Fibroblast of skin of right biceps (primary cell): ENCODE measurements at regions not wholly inside any gene's neighbourhood (a gene's known extent, or its start where the extent isn't known, plus 50 kb on each side); places are given as distances from the start of the nearest gene placed in this dataset.
A peak's percentile ranks its signal among the peaks of the same experiment; 100 is the strongest.
"Not testable (repeated sequence)": the region's sequence is repeated elsewhere in the genome, so short reads cannot be mapped to it uniquely, and the experiment has no call there.

ENCODE experiments used
- DNase-seq: peaks from one replicate; pipeline ENCODE4 v3.0.0-alpha.2; 2013

DNA sequence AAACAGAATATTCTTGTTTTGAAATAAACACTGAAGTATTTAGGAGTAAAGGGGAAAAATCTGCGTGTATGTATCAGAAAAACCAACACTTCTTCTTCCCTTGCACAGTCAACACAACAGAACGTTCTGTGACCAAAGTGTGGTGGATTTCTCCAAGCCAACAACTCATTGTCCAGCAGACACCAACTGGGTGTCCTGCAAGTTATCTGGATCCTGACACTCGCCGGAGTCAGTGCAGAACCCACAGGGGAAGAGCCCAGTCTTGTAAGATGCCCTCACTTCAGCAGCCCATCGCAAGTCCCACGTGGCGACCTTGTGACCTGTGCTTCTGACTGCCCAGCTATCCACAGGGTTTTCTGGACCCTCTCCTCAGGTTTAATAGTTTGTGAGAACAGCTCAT lies 630.7 kb upstream of the ZFP42 start:
- DNase-seq, result no peak

DNA sequence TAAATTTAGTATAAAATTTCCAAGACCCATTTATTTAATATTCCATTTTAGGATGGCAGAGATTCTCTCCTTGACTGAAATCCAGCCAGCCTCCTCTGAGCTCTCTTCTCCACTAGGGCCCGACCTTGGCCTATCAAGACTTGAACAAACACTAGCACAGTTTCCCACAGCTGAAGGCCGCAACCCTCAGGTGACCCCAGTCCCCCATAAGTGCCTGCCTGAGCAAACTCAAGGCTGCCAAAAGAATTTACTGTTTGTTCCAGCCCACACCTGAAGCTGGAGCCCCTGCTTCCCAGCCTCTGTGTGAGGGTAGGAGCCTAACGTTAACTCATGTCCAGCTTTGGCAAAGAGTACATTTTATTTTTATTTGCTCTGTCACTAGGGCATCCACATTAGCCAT lies 629.0 kb upstream of the ZFP42 start:
- DNase-seq, result no peak

DNA sequence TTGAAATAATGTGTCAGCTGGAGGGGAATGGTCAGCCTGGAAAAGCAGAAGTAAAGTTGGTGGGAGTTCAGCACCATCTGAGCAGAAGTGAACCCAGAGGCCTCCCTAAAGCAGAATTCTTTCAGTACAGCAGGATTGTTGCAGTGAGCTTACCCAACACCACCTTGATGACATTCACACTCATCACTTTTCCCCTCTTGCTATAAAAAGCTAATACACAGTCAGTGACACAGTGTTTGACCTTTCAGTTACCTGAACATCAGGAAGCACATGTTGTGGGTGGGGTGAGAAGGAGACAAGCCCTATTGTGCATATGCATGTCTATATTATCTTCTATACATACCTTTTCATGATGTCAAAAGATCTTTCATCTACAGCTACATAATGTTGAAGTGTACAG lies 624.7 kb upstream of the ZFP42 start:
- no peak for DNase-seq

DNA sequence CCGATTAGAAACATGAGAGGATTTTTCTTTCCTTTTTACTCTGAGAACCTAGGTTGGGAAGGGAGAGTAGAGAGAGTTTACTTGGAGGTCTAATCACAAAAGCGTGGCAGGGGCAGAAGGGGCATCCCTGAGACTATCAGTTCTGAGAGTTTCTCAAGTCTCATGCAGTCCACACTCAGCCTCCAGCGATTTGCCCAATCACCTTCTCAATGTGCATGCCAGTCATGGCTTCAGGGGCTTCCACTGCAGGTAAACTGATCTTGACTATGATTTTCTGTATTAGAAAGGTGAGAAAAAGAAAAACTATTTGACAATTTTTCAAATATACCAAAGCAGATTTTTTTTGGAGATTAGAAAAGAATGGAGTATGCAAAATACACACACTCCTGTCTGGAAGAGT lies 617.1 kb upstream of the ZFP42 start:
- no peak for DNase-seq

DNA sequence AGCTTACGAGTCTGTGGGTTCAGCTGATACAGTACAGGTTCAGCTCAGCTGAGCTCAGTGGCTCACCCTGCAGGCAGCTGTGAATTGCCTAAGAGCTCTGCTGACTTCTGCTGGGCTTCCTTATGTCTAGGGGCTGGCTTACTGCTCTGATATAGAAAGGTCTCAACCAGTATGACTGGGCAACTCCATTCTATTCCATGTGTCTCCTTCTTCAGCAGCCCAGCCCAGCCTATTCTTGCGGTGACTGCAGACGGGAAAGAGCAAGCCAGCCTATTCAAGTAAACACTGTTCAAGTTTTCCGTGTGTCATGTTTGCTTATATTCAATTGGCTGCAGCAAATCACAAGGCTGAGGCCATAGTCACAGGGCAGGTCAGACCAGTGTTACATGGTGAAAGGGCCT lies 615.4 kb upstream of the ZFP42 start:
- peak; percentile 12 for DNase-seq

DNA sequence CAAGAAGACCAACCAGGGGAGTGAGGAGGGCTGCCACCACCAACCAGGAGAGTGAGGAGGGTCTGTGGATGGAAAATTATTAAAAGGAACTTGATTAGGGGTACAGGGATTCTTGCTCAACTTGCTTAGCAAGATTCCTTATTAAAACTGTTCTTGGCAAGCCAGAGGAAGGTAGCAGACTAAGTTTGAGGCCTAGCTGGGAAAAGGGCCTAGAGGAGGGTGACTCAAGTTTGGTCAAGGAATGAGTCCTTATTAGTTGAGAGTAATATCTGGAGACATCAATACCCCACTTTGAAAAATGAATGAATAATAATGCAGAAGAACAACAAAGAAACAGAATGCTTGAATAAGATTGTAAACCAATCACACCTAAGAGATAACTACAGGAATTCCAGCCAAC lies 612.4 kb upstream of the ZFP42 start:
- no peak for DNase-seq

DNA sequence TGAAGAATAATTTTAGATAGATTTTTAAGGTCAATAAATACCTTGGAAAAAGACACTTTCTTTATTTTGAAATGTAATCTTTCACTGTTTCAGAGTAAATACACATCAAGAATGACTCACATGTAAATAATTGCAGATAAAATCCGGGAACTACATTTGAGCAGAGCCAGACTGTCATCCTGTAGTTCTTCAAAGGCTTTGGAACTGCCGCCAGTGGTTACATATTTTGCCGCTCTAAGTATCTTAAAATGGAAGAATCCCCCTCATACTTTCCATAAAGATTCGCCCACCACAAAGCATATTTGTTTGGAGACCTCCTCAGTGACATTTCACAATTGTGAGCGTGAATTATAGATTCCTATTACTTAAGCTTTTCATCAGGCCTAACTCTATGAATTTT lies 607.8 kb upstream of the ZFP42 start:
- peak; percentile 63 for DNase-seq

DNA sequence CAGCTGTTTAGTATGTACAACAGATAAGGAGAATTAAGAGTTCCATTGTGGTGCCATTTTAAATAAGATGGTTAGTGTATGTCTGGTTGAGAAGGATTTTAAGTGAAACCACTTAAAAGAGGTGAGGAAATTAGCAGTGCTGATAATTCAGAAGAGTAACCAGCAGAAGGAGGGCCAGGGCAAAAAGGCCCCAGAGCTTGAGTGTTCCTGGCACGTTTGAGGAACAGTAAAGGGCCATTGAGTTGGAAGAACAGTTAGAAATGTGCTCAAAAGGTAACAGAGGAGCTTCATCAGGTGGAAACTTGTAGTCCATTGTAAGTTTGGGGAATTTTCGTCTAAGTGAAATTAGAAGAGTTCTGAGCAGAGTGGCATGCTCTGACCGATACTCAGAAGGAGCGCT lies 606.2 kb upstream of the ZFP42 start:
- DNase-seq, result no peak

DNA sequence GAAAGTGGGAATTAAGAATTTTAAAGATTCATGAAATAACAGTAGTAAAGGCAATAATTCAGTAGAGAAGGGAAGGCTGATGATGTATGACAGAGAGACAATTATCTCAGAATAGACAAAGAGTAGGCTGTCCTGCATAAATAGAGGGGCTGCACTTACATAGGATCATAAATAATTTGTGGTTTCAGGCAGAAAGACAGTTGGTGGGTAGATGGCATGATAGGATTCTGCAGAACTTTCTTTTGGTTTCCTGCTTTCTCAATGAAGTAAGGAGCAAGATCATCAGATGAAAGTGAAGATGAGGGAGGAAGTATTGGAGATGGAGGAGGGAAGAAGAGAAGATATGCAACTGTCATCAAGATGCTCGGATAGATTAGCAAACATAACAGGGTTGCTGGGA lies 604.9 kb upstream of the ZFP42 start:
- peak; percentile 65 for DNase-seq

DNA sequence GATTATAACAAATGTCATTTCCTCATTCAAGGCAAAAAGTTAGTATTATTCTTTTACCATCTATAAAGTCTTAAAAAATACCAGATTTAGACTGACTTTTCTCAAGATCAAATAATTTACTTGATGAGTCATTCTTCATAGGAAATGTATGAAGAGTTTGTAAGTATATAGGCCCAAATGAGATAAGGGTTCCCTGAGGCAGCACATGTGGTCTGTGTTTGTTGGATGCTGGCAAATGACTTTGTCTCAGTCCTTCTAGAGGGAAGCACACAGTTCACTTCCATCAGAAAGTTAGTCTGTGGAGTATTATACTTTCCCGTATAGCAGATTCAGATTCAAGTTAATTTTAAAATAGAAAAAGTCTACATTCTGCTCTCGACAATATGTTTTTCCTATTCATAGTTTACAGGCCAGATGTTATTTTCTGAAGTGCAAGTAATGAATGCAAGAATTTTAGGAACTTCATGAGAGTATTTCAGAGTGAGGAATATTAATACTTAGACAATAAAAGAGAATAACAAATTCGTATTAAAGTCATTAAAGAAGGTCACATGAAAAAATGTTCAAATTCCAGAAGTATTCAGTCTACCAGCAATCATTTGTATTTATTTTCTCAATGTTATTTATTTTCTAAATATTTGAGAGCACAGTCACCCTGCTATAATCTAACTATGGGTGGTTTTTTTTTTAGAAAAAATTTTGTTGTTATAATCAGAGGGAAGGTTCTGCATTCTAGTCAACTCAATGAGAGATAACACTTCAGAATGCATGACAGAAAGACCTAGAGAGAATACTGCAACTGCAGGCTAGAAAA lies 601.8 kb upstream of the ZFP42 start:
- DNase-seq, result peak; percentile 28

DNA sequence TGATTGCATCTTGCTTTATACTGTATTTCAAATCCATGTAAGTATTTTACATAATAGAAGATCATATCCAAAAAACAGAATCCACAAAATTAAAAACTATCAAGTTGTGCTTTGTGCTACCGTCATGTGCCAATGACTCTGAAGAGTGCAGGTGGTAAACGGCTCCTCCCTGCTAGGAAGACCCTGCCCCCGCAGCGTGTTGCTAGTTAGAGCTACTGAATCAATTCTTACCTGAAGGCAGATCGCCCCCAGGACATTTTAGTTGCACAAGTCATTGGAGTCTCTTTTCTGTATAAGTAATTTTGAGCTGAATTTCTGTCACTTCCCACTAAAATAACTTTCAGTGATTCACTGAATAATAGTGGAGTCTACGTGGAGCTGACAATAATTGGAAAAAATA lies 599.5 kb upstream of the ZFP42 start:
- no peak for DNase-seq

DNA sequence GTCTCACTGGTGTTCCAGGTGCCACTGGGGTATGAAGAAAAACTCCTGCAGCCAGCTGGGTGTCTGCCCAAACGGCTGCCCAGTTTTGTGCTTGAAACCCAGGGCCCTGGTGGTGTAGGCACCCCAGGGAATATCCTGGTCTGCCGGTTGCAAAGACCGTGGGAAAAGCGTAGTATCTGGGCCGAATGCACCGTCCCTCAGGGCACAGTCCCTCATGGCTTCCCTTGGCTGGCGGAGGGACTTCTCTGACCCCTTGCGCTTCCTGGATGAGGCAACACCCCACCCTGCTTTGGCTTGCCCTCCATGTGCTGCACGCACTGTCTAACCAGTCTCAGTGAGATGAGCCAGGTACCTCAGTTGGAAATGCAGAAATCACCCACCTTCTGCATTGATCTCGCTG lies 587.1 kb upstream of the ZFP42 start:
- DNase-seq, result not testable (repeated sequence)

DNA sequence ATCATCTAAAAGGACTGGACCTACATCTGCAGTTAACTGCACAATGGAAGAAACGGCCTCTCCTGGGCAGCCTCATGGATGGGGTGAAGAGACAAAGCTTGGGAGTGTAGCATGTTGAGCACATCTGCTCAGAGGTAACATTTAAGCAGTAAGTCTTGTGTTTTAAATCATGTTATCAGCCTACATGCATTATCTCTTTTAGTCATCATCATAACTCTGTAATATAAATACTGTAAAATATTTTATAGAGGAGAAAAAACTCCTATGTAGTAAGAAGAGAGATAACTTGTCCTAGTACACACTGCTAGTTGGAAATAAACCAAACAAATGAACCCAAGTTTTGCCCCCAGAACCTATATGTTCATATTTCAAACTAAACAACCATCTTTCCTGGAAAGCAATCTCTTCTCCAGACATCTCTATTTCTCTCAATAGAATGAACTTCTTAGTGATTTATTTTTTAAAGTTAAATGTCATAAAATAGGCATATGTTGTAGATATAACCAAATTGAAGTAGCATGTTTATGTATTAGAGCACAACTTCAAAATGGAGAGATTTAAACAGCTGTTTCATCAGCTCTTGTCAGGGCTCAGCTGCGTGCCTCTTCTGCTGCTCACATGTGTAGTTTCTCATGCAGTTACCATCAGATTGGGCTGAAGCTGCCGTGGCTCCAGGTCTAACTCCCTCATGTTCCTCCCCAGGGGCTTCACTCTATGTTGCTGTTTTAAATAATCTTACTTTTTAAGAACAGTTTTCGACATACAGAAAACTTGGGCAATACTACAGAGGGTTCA lies 581.8 kb upstream of the ZFP42 start:
- DNase-seq, result no peak

DNA sequence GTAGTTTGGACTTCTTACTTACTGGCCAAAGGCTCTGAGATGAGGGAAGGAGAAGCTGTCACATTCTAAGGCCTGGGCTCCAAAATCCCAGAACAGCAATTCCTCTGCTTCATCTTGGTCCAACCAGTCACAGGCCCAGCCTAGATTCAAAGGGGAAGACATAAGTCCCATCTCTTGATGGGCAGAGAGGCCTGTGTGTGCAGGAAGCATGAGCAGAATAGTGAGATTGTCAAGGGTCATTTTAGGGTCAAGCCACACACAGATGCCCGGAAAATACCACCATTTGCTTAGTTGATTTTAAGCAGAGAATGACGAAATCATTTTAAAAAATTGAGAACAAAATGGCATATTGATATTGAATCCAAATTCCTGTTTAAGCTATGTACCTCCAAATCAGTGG lies 580.9 kb upstream of the ZFP42 start:
- DNase-seq, result no peak

DNA sequence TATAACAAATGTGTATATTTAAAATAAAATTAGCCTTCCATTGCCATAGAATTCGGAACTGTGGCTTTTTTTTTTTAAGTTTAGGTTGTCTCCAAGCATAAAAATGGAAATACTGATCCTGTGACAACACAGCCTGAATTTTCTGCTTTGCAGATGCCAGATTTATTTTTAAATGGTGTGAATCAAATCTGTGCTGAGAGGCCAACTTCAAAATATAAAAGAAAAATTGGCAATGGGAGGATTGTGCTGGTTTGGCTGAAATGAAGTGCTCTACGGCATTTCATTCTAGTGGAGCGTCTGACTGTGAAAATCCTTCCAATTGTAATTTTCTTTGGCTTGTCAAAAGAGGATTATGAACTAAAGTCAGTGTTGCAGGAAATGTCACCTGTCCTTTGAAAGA lies 580.3 kb upstream of the ZFP42 start:
- DNase-seq, result no peak

DNA sequence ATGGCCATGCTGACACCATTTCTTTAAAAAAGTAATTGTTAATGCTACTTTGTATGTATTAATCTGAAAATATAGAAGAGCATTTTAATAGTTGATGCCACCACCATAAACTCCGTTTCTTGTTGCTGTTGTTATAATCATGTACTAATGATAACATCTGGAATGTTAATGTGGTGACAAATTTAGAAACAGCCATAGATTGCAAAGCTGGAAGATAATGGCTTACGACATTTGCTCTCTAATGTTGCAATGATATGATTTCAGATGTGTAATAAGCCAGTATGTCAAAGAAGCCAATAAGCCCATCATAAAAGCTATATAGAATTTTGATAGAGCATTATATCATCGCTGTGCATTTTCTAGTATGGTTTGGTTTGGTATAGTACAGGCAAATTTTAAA lies 579.4 kb upstream of the ZFP42 start:
- DNase-seq, result no peak

DNA sequence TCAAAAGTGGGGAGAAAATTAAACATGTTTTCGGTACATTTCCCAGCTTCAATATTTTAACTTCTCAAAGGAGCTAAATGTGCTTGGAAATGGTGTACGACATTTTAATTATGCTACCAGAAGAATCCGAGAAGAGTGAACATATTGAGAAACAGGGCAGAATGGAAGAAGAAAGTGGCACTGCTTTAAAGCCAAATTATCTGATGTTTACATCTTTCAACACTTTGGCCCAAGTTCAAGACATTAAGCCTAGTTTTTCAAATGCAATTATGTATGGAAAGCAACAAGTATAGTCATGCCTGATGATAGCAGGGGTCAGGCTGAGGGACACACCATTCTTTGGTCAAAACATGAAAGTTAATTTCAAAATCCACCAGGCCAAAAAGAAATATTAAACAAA lies 577.9 kb upstream of the ZFP42 start:
- no peak for DNase-seq

DNA sequence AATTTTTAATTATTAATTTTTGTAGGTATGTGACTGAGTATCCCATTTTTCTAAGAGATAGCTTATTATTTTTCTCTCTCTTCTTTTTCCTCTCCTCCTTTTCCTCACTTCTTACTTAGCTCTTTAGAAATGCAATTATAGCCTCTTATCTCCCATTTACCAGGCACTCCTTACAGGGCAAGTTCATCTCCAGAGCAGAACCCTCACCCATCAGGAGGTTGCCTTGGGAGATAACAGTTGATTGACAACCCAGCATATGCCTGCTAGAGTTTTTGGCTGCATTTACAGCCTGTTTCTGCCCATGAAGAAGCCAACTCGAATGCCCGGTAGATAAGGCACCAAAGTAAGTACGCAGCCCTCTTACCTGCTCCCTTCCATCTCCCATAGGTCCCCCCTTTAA lies 572.9 kb upstream of the ZFP42 start:
- DNase-seq, result no peak

DNA sequence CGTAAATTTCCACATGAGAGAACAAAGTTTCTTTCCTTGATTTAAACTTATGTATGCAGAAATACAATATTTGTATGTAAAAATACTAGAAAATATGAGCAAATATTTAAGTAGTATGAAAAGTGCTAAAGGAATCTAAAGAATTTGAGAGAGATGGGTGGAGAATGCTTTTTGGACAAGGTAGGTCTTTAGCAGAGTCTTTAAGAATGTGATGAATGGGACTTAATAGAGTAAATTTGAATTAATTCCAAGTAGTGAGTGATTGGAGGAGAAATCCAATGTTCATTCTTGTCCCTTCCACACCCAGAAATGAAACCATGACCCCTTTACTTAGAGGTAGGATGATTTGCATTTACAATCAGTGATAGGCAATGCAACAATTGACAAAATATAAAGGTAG lies 570.9 kb upstream of the ZFP42 start:
- DNase-seq, result peak; percentile 7

DNA sequence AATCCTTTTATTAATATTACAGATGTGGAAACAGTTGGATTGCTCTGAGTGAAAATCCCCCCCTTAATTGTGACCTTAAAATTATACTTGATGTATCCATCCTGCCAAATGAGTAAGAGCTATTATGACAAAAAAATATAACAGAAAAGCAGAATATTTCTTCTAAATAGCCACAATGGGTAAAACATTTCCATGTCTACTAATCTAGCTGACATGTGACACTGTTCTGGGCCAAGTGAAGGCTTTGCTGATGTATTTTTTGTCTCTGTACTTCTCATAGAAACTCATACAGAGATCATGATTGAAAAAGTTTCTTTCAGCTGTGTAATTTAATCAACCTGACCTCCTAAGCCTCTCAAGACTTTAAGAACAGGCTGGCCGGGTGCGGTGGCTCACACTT lies 569.1 kb upstream of the ZFP42 start:
- DNase-seq, result no peak

DNA sequence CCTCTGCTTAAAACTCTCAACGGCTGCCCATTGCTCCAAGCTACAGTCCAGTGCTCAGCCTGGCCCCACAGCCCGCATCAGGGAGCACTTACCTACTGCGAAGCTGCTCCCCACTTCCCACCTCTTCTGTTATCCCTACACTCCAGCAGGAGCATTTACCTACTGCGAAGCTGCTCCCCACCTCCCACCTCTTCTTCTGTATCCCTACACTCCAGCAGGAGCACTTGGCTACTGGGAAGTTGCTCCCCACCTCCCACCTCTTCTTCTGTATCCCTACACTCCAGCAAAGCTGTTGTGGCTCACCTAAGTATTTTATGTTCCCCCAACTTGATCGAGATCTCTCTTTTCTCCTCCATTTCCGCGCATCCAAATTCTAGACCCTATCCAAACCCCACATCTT lies 563.3 kb upstream of the ZFP42 start:
- no peak for DNase-seq

DNA sequence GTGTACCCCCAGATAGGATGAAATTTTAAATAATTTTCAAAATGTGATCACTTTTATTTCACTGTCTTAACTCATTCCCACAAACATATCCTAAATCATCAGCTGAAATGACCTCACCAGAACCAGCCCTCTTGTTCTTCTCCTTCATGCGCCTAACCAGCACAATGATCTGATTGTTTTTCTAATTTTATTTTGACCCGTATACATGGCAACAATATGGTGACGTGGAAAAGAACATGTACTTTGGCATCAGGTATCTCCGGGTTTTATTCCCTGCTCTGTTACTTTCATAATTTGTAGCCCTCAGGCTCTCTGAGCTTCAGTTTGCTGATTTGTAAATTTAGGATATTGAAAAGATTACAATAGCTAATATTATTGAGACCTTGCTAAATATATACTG lies 562.4 kb upstream of the ZFP42 start:
- no peak for DNase-seq

DNA sequence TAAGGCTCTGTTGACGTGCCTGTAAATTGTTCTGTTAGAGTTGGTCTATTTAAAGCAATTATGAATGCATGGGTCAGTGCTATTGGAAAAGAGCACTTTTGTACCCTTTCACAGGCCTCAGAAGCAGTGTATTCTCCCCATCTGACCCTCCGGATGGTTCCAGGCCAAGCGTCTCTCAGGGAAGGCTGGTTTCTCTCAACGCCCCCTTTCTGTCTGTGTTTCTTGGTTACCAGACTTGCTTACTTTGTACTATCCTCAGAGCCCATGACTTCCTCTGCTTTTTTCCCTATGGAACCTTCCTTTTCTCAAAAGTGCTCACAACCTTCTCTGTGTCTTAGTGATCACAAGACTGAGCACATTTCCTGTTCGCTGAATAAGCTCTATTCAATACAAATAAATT lies 559.3 kb upstream of the ZFP42 start:
- DNase-seq, result no peak

DNA sequence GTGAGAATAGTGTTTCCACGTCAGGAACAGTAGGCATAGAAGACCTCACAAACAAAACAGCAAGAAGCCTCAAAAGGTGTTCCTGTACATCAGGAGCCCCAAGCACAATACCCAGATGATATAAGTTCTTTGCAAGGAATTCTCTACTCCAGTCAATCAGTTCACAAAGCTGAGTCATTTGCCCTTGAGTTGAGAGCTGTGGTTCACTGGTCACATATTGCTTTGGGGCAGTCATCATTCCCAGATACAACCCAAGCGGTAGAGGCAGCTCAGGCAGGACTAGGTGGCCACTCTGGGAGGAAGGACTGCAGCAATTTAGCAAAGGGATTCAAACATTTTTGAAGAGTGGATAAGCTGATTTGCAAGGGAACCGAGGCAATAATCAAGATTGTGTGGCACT lies 551.5 kb upstream of the ZFP42 start:
- DNase-seq, result no peak

DNA sequence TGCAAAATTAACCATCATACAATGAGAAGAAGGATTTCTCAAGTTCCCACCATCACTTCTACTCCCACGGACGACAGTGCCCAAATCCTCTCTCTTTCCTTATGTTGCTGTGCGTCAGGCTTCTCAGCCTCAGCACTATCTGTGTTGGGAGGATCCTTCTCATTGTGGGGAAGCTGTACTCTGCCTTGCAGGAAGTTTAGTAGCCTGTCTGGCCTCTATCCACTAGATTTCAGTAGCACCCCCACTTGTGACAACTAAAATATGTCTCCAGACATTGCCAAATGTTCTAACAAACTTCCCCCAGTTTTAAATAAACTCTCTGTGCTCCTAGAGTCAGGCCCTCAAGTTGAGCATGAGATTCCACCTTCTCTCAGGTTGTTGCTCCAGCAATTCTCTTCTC lies 545.9 kb upstream of the ZFP42 start:
- no peak for DNase-seq
